SU-DHL-6 (cell line): ENCODE measurements at regions not wholly inside any gene's neighbourhood (a gene's known extent, or its start where the extent isn't known, plus 50 kb on each side); places are given as distances from the start of the nearest gene placed in this dataset.

Source experiments
- H2AFZ ChIP-seq: fragments of 200-600 bp; sonication (generic); 2 replicates; pipeline ENCODE4 v1.6.1; 2014; ENCODE audit warnings: low read depth, mild to moderate bottlenecking, moderate library complexity, mixed read lengths, antibody characterized with exemption, low read length; ENCODE audit not compliant: severe bottlenecking
- H3F3A ChIP-seq: fragments of 200-600 bp; shearing (Covaris generic); 2 replicates; pipeline ENCODE4 v1.6.0; 2016; ENCODE audit warnings: antibody characterized with exemption, mild to moderate bottlenecking; ENCODE audit not compliant: insufficient read depth
- H3K27ac ChIP-seq: fragments of 200-600 bp; sonication (generic); 2 replicates; pipeline ENCODE4 v1.5.1; 2016; ENCODE audit warnings: low read depth, mild to moderate bottlenecking, low read length, moderate library complexity, mixed read lengths
- H3K27me3 ChIP-seq: fragments of 200-600 bp; sonication (generic), shearing (Covaris generic); 2 replicates; pipeline ENCODE4 v1.6.0; 2014; ENCODE audit warnings: mild to moderate bottlenecking, low read length
- H3K36me3 ChIP-seq: fragments of 200-600 bp; sonication (generic); 2 replicates; pipeline ENCODE4 v1.6.1; 2014; ENCODE audit warnings: mild to moderate bottlenecking, low read length, mixed read lengths
- H3K4me2 ChIP-seq: fragments of 300-600, 200-600 bp; shearing (Covaris generic), sonication (generic); 2 replicates; pipeline ENCODE4 v1.6.0; 2014; ENCODE audit warnings: low read length, low read depth, mild to moderate bottlenecking; ENCODE audit not compliant: poor library complexity, severe bottlenecking
- H3K4me3 ChIP-seq: fragments of 200-600 bp; sonication (generic); 2 replicates; pipeline ENCODE4 v1.5.1; 2014; ENCODE audit warnings: antibody characterized with exemption, low read length, mild to moderate bottlenecking, mixed read lengths; ENCODE audit not compliant: insufficient read depth, poor library complexity, severe bottlenecking
- H3K79me2 ChIP-seq: fragments of 200-600 bp; sonication (generic); 2 replicates; pipeline ENCODE4 v1.6.1; 2014; ENCODE audit warnings: mild to moderate bottlenecking, low read length, moderate library complexity; ENCODE audit not compliant: insufficient read depth
- H3K9ac ChIP-seq: fragments of 200-600 bp; sonication (generic); 2 replicates; pipeline ENCODE4 v1.7.0; 2014; ENCODE audit warnings: mild to moderate bottlenecking, low read length
- H3K9me2 ChIP-seq: fragments of 200-600 bp; sonication (generic); replicated peaks from 2 replicates; pipeline ENCODE4 v1.6.1; 2014; ENCODE audit warnings: low read length; ENCODE audit not compliant: insufficient read depth
- H3K9me3 ChIP-seq: fragments of 200-600 bp; sonication (generic); 2 replicates; pipeline ENCODE4 v1.6.1; 2014; ENCODE audit warnings: low read length, mixed read lengths; ENCODE audit not compliant: insufficient read depth
- H4K20me1 ChIP-seq: fragments of 200-600 bp; sonication (generic); 2 replicates; pipeline ENCODE4 v1.6.1; 2014; ENCODE audit warnings: low read depth, mild to moderate bottlenecking, antibody characterized with exemption, low read length, moderate library complexity, mixed read lengths
- CTCF ChIP-seq: fragments of 200-600 bp; sonication (generic); IDR thresholded peaks from one replicate; pipeline ENCODE4 v1.5.1; 2017; ENCODE audit warnings: antibody characterized with exemption, mild to moderate bottlenecking, low read length, moderate library complexity; ENCODE audit not compliant: insufficient read depth, poor library complexity, severe bottlenecking
- EZH2phosphoT487 ChIP-seq: fragments of 200-600 bp; sonication (generic), shearing (Covaris generic); conservative IDR thresholded peaks from 2 replicates; pipeline ENCODE4 v1.6.1; 2018; ENCODE audit warnings: mild to moderate bottlenecking, antibody characterized with exemption, low read length, moderate library complexity, mixed read lengths

- no peaks in the 10 kb centered on the region for H3K79me2 ChIP-seq
- H3K27ac ChIP-seq: no peak overlapping the region
- H3K9me3 ChIP-seq: no peaks in the 10 kb centered on the region
- no peak overlapping the region for H3K4me2 ChIP-seq
- no peak overlapping the region for H2AFZ ChIP-seq
- no peaks in the 10 kb centered on the region for H3K36me3 ChIP-seq
- no peaks in the 10 kb centered on the region for H3K9me2 ChIP-seq
- H3F3A ChIP-seq: no peaks in the 10 kb centered on the region
- H3K4me3 ChIP-seq: no peak overlapping the region
- no peak for TF ChIP-seq CTCF
- TF ChIP-seq EZH2phosphoT487: no peak
- no peaks in the 10 kb centered on the region for H4K20me1 ChIP-seq
- no peak overlapping the region for H3K9ac ChIP-seq
- H3K27me3 ChIP-seq: no peaks in the 10 kb centered on the region
Measured at GRCh38 chr2:6644261-6644660, 221.4 kb downstream of the CMPK2 start.

- Histone ChIP-seq H4K20me1 (no peaks in the 10 kb centered on the region), H3K27me3 (no peaks in the 10 kb centered on the region), H3K36me3 (no peaks in the 10 kb centered on the region), H3K4me2 (no peak overlapping the region), H3K9me2 (no peaks in the 10 kb centered on the region), H3K4me3 (no peak overlapping the region), H2AFZ (no peak overlapping the region), H3K27ac (no peak overlapping the region), H3K9me3 (no peaks in the 10 kb centered on the region), H3F3A (no peaks in the 10 kb centered on the region), H3K79me2 (no peaks in the 10 kb centered on the region), H3K9ac (no peak overlapping the region)
- TF ChIP-seq EZH2phosphoT487: no peak
Measured at GRCh38 chr2:6645004-6645403, 220.7 kb downstream of the CMPK2 start.

GRCh38 chr2:6645672-6646071 is 220.0 kb downstream of the CMPK2 start:
- Histone ChIP-seq H3K9ac (no peak overlapping the region), H3K4me3 (no peak overlapping the region), H3K27me3 (no peaks in the 10 kb centered on the region), H3K79me2 (no peaks in the 10 kb centered on the region), H3K9me2 (no peaks in the 10 kb centered on the region), H3K36me3 (no peaks in the 10 kb centered on the region), H3K4me2 (no peak overlapping the region), H3K27ac (no peak overlapping the region), H3K9me3 (no peaks in the 10 kb centered on the region), H3F3A (no peaks in the 10 kb centered on the region), H2AFZ (no peak overlapping the region), H4K20me1 (no peaks in the 10 kb centered on the region)
- TF ChIP-seq EZH2phosphoT487: no peak
- TF ChIP-seq CTCF: no peak

- Histone ChIP-seq H3K4me3 (no peak overlapping the region), H3K27ac (no peak overlapping the region), H3K36me3 (no peaks in the 10 kb centered on the region), H4K20me1 (no peaks in the 10 kb centered on the region), H3K9me3 (no peaks in the 10 kb centered on the region), H3K4me2 (no peak overlapping the region), H2AFZ (no peak overlapping the region), H3K9ac (no peak overlapping the region), H3K9me2 (no peaks in the 10 kb centered on the region), H3K27me3 (no peaks in the 10 kb centered on the region), H3K79me2 (no peaks in the 10 kb centered on the region), H3F3A (no peaks in the 10 kb centered on the region)
- TF ChIP-seq CTCF (no peak), EZH2phosphoT487 (no peak)
Measured at GRCh38 chr2:6647046-6647445, 218.7 kb downstream of the CMPK2 start.
